GM04503 (cell line): ENCODE measurements at regions not wholly inside any gene's neighbourhood (a gene's known extent, or its start where the extent isn't known, plus 50 kb on each side); places are given as distances from the start of the nearest gene placed in this dataset.

Experiments used
- DNase-seq: peaks from one replicate; pipeline ENCODE4 v3.0.0-alpha.2; 2012; ENCODE audit warnings: low read depth

- no peak for DNase-seq
Measured at GRCh38 chr21:33155422-33155821, 74.3 kb upstream of the IFNAR2 start.

- no peak for DNase-seq
Measured at GRCh38 chr21:33157303-33157702, 72.4 kb upstream of the IFNAR2 start.

GRCh38 chr21:33158654-33159053 lies 71.1 kb upstream of the IFNAR2 start:
- DNase-seq, result no peak

DNA sequence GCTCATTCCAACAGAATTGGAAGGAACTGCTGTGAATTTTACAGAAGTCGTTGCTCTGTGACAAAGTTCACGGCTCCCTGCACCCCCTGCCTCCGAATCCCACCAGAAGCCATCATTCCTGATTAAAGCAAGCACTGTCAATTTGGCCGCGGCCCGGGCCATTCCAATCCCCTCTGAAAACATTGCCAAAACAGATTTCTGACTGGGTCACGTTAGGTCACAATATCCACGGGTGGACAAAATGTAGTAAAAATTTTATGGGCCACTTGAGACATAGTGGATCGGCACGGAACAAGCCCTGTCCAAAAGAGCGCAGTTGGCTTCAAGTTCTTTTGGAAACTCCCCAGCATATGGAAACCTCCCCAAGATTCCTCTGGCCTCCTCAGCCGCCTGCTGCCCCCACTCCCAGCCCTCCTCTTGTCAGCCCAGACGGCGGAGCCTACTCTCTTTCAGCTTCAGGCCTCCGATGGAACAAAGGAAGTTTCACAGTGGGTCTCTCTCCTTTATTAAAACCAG lies 67.2 kb upstream of the IFNAR2 start:
- no peak for DNase-seq

DNA sequence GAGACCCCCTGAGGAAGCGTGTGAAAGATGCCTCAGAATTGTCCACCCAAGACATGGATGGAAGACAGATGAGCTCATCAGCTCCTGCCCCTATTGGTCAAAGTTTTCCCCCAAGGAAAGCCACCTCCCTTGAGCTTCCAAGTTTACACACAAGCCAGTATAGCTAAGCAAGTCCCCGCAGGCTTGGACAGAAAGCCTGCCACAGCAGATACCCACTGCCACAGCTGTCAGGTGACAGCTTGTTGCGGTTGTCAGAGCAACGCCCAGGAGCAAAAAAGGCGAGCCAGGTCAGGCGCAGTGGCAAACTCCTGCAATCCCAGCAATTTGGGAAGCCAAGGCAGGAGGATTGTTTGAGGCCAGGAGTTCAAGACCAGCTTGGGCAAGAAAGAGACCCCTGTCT lies 60.9 kb upstream of the IFNAR2 start:
- no peak for DNase-seq

- no peak for DNase-seq
Measured at GRCh38 chr21:33169359-33169758, 60.4 kb upstream of the IFNAR2 start.

- DNase-seq, result no peak
Measured at GRCh38 chr21:33171616-33172169, 58.0 kb upstream of the IFNAR2 start.

- DNase-seq, result no peak
Measured at GRCh38 chr21:33174756-33175155, 55.0 kb upstream of the IFNAR2 start.
